ENCODE measurements at regions not wholly inside any gene's neighbourhood (a gene's known extent, or its start where the extent isn't known, plus 50 kb on each side); places are given as distances from the start of the nearest gene placed in this dataset.
A peak's percentile ranks its signal among the peaks of the same experiment; 100 is the strongest.

DNA sequence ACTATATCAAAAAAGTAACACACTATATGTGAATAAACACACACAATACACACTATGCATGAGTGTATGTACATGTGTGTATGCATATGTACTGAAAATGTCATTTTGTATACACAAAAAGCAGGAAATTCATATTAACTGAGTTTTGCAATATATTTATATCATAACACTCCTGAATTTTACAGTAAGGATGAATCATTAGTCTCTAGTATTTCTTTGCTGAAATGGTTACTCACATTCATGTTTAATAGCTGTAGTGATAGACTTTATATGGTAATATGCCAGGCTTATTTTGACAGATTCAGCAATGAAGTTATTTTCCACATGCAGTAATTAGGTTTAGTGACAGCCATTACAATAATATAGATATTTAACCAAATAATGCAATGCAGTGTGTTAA is 1216.2 kb upstream of the CITED2 start:
- no peak overlapping the region for H3K4me3 ChIP-seq (ENCODE audit: low read depth, low read length)
- no peak for DNase-seq (ENCODE audit: low read depth)
- TF ChIP-seq CTCF (IDR thresholded peaks at IDR 0.05; ENCODE audit: insufficient read depth, low read depth, low read length, missing control alignments), result no peak

DNA sequence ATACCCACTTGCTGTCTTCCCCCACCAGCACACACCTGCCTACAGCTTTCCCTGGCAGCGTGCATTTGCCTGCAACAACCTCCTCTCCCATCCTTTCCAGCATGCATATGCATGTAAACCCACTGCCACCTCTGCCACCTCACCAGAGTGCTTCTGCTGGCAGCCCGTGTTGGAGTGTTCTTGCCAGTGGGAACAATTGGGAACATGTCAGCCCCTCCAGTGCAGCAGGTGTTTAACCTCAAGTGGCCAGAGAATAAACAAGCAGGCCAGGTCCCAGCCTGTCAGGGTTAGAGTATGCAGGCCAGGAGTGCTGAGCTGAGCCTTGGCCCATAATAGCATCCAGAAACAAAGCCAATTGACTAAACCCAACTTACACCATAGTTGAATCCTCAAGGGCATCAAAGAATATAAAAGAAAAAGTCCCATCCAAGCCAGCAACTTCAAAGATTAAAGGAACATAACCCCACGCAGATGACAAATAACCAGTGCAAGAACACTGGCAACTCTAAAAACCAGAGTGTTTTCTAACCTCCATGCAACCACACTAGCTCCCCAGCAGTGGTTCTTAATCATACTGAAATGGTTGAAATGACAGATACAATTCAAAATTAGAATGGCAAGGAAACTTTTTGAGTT is 1212.1 kb upstream of the CITED2 start:
- peak overlapping the region; percentile 28 for H3K4me3 ChIP-seq (ENCODE audit: low read depth, low read length)
- peak; percentile 88 for DNase-seq (ENCODE audit: low read depth)
- no peak for TF ChIP-seq CTCF (IDR thresholded peaks at IDR 0.05; ENCODE audit: insufficient read depth, low read depth, low read length, missing control alignments)

GRCh38 chr6:140581601-140582000 is 1207.2 kb upstream of the CITED2 start:
- H3K4me3 ChIP-seq (ENCODE audit: low read depth, low read length), result no peak overlapping the region
- DNase-seq (ENCODE audit: low read depth), result peak; percentile 14
- TF ChIP-seq CTCF (IDR thresholded peaks at IDR 0.05; ENCODE audit: insufficient read depth, low read depth, low read length, missing control alignments), result no peak

GRCh38 chr6:140579918-140580317 is 1205.5 kb upstream of the CITED2 start:
- H3K4me3 ChIP-seq (ENCODE audit: low read depth, low read length), result no peak overlapping the region
- DNase-seq (ENCODE audit: low read depth), result no peak
- TF ChIP-seq CTCF (IDR thresholded peaks at IDR 0.05; ENCODE audit: insufficient read depth, low read depth, low read length, missing control alignments), result no peak

- no peak overlapping the region for H3K4me3 ChIP-seq (ENCODE audit: low read depth, low read length)
- DNase-seq (ENCODE audit: low read depth), result no peak
- TF ChIP-seq CTCF (IDR thresholded peaks at IDR 0.05; ENCODE audit: insufficient read depth, low read depth, low read length, missing control alignments), result no peak
These were observed 1201.6 kb upstream of the CITED2 start for GRCh38 chr6:140576004-140576555.

- TF ChIP-seq CTCF (IDR thresholded peaks at IDR 0.05; ENCODE audit: insufficient read depth, low read depth, low read length, missing control alignments), result no peak
- no peak for DNase-seq (ENCODE audit: low read depth)
- H3K4me3 ChIP-seq (ENCODE audit: low read depth, low read length), result no peak overlapping the region
These were observed 1198.4 kb upstream of the CITED2 start for GRCh38 chr6:140572867-140573266.

DNA sequence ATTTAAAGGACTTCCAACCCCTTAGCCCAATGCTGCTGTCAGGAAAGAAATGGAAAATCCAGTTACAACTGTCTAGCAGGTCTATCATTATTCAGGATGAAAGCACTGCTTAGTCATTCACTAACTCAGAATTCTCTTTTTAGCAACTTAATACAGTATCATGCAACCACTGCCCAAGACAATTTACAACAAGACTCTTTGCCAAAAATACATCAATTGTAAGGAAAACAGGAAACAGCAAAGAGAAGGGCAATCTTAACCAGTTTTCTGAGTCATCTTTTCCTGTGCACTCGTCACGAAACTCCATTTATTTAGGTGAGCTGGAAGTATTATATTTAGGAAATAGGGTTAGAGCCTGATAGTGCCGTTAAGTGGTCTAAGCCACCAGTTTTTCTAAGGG is 1197.7 kb upstream of the CITED2 start:
- DNase-seq (ENCODE audit: low read depth), result peak; percentile 21
- TF ChIP-seq CTCF (IDR thresholded peaks at IDR 0.05; ENCODE audit: insufficient read depth, low read depth, low read length, missing control alignments), result no peak
- H3K4me3 ChIP-seq (ENCODE audit: low read depth, low read length), result no peak overlapping the region

Measured in GM12865 (cell line).